ENCODE measurements at regions not wholly inside any gene's neighbourhood (a gene's known extent, or its start where the extent isn't known, plus 50 kb on each side); places are given as distances from the start of the nearest gene placed in this dataset.

- ATAC-seq (ENCODE audit: insufficient read depth, low FRiP score) (no peak), DNase-seq (no peak)
- Histone ChIP-seq H3K9ac (ENCODE audit: insufficient read depth in 1 of 2, low read length in 2 of 2) (no peak overlapping the region), H3K4me1 (ENCODE audit: control insufficient read depth in 5 of 5, insufficient read depth in 5 of 5, low read length in 5 of 5) (no peaks in the 10 kb centered on the region), H3K27ac (ENCODE audit: low read depth in 1 of 2, low read length in 1 of 2) (no peak overlapping the region), H3K4me3 (no peak overlapping the region), H3K27me3 (ENCODE audit: control insufficient read depth in 3 of 3, insufficient read depth in 3 of 3, low read length in 2 of 3) (no peaks in the 10 kb centered on the region), H3K36me3 (ENCODE audit: control insufficient read depth in 4 of 4, insufficient read depth in 4 of 4, low read length in 4 of 4) (no peaks in the 10 kb centered on the region), H3K9me3 (ENCODE audit: control insufficient read depth in 4 of 4, insufficient read depth in 3 of 4, low read length in 3 of 4) (peaks cover 0 to 4% (median 0%) of the 10 kb centered on the region in 4 donors)
- no peak for TF ChIP-seq CTCF (IDR thresholded peaks at IDR 0.05; ENCODE audit: control extremely low read depth, extremely low read depth)
- WGBS, 2 donors, result 25 to 51% methylated on average over 3 of the region's 3 CpGs
Observed at GRCh38 chr3:140770977-140771667, 93.3 kb downstream of the TRIM42 start.

- Histone ChIP-seq H3K9ac (ENCODE audit: insufficient read depth in 1 of 2, low read length in 2 of 2) (no peak overlapping the region), H3K9me3 (ENCODE audit: control insufficient read depth in 4 of 4, insufficient read depth in 3 of 4, low read length in 3 of 4) (peaks cover 0 to 2% (median 0%) of the 10 kb centered on the region in 4 donors), H3K27ac (ENCODE audit: low read depth in 1 of 2, low read length in 1 of 2) (no peak overlapping the region), H3K4me3 (no peak overlapping the region), H3K27me3 (ENCODE audit: control insufficient read depth in 3 of 3, insufficient read depth in 3 of 3, low read length in 2 of 3) (no peaks in the 10 kb centered on the region), H3K4me1 (ENCODE audit: control insufficient read depth in 5 of 5, insufficient read depth in 5 of 5, low read length in 5 of 5) (no peaks in the 10 kb centered on the region), H3K36me3 (ENCODE audit: control insufficient read depth in 4 of 4, insufficient read depth in 4 of 4, low read length in 4 of 4) (no peaks in the 10 kb centered on the region)
- WGBS, 2 donors, result 62 to 77% methylated on average over 4 of the region's 4 CpGs
- DNase-seq, result no peak
- no peak for ATAC-seq (ENCODE audit: insufficient read depth, low FRiP score)
- TF ChIP-seq CTCF (IDR thresholded peaks at IDR 0.05; ENCODE audit: control extremely low read depth, extremely low read depth), result no peak
Observed at GRCh38 chr3:140777631-140778233, 99.9 kb downstream of the TRIM42 start.

GRCh38 chr3:140791368-140791767, 113.5 kb downstream of the TRIM42 start:
- Histone ChIP-seq H3K4me1 (ENCODE audit: control insufficient read depth in 5 of 5, insufficient read depth in 5 of 5, low read length in 5 of 5) (no peaks in the 10 kb centered on the region), H3K27ac (ENCODE audit: low read depth in 1 of 2, low read length in 1 of 2) (no peak overlapping the region), H3K9me3 (ENCODE audit: control insufficient read depth in 4 of 4, insufficient read depth in 3 of 4, low read length in 3 of 4) (peaks cover 0 to 4% (median under 1%) of the 10 kb centered on the region in 4 donors), H3K27me3 (ENCODE audit: control insufficient read depth in 3 of 3, insufficient read depth in 3 of 3, low read length in 2 of 3) (no peaks in the 10 kb centered on the region), H3K4me3 (no peak overlapping the region), H3K36me3 (ENCODE audit: control insufficient read depth in 4 of 4, insufficient read depth in 4 of 4, low read length in 4 of 4) (no peaks in the 10 kb centered on the region), H3K9ac (ENCODE audit: insufficient read depth in 1 of 2, low read length in 2 of 2) (no peak overlapping the region)
- TF ChIP-seq CTCF (IDR thresholded peaks at IDR 0.05; ENCODE audit: control extremely low read depth, extremely low read depth), result no peak
- ATAC-seq (ENCODE audit: insufficient read depth, low FRiP score) (no peak), DNase-seq (no peak)
- 90 to 93% methylated on average over 3 of the region's 3 CpGs for WGBS, 2 donors
